ENCODE measurements at regions not wholly inside any gene's neighbourhood (a gene's known extent, or its start where the extent isn't known, plus 50 kb on each side); places are given as distances from the start of the nearest gene placed in this dataset.
A peak's percentile ranks its signal among the peaks of the same experiment; 100 is the strongest.

DNA sequence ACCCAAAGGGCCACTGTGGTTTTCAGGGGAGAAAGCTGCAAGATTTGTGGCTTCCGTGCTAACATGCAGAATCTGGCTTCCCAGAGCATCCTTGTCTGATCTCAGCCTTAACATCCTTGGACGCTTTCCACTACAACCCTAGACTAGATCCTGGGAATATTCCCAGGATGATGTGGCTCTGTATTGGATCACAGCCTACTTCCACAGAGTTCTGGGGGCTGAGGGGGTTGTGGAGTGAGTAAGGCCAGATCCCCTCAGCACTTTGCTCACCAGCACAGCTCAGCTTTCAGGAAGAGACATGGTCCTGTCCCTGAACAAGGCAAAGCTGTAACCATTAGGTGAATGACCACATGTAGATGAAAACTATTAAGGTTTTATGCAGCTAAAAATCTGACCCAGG is 241.3 kb upstream of the MYO3A start:
- no peaks in the 10 kb centered on the region for H3K36me3 ChIP-seq
- H3K27me3 ChIP-seq = no peaks in the 10 kb centered on the region
- H3K27ac ChIP-seq = no peak overlapping the region
- H3K4me3 ChIP-seq = no peak overlapping the region
- DNase-seq (no peak), ATAC-seq (no peak)
- intact Hi-C loops (cut with DNase I) = no loop called here
- H3K4me1 ChIP-seq = no peaks in the 10 kb centered on the region
- H3K9me3 ChIP-seq = no peaks in the 10 kb centered on the region
- TF ChIP-seq, protein P1, sequence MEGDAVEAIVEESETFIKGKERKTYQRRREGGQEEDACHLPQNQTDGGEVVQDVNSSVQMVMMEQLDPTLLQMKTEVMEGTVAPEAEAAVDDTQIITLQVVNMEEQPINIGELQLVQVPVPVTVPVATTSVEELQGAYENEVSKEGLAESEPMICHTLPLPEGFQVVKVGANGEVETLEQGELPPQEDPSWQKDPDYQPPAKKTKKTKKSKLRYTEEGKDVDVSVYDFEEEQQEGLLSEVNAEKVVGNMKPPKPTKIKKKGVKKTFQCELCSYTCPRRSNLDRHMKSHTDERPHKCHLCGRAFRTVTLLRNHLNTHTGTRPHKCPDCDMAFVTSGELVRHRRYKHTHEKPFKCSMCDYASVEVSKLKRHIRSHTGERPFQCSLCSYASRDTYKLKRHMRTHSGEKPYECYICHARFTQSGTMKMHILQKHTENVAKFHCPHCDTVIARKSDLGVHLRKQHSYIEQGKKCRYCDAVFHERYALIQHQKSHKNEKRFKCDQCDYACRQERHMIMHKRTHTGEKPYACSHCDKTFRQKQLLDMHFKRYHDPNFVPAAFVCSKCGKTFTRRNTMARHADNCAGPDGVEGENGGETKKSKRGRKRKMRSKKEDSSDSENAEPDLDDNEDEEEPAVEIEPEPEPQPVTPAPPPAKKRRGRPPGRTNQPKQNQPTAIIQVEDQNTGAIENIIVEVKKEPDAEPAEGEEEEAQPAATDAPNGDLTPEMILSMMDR (IDR thresholded peaks at IDR 0.05) = no peak

DNA sequence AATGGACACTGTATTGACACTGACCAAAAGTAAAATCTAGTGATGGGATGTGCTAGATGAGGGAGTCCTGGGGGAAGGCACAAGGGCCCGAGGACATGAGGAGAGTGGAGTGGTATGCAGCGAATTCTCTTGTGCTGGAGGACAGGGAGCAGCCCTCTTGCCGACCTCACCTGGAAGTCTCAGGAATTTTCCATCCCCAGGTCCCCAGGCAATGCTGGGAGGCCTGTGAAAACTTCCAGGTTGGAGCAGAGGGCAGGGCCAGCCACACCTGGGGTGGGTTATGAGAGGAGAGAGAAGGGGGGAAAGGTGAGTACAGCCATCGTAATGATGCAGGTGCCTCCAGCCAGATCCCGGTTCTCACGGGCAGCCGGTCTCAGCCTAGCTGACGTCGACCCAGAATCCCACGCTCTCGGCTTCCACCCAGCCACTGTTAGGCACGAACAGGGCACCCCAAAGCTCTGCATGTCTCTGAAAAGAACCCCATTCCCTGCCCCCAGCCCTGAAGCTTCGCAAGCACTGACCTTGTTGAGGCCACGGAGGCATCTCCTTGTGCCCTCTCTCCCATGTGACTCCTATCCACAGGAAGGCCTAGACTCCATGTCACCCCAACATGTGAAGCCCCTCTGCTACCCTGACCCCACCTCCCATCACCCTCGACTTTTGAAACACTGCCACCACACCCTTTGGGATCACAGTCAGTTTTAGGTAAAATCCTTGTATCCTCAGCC is 239.7 kb upstream of the MYO3A start:
- H3K27ac ChIP-seq = no peak overlapping the region
- H3K4me3 ChIP-seq = no peak overlapping the region
- TF ChIP-seq, protein P1 (IDR thresholded peaks at IDR 0.05) = no peak
- intact Hi-C loops (cut with DNase I) = no loop called here
- H3K4me1 ChIP-seq = no peaks in the 10 kb centered on the region
- DNase-seq (peak in 1 of 4 donors; percentile 41), ATAC-seq (no peak)
- H3K36me3 ChIP-seq = no peaks in the 10 kb centered on the region
- no peaks in the 10 kb centered on the region for H3K27me3 ChIP-seq
- no peaks in the 10 kb centered on the region for H3K9me3 ChIP-seq

DNA sequence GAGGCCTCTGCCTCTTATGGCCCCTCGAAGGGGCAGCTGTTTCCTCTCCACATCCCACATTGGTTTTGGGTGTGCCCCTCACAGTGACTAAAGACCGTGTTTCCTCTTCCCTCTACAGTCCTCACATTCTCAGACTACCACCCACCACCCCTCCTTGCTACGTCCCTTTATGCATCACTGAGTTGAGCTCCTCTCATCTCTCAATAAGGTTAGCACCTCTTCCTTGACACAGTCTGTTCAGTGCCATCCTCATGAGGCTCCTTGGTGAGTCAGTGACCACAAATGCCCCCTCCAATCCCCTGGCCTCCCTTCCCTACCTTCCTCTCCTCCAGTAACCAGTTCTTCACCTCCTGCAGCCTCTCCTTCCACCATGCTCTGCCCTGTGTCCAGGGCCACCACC is 239.1 kb upstream of the MYO3A start:
- no peak for ATAC-seq
- H3K27ac ChIP-seq = no peak overlapping the region
- H3K9me3 ChIP-seq = no peaks in the 10 kb centered on the region
- no peak for DNase-seq
- TF ChIP-seq, protein P1 (IDR thresholded peaks at IDR 0.05) = no peak
- H3K4me3 ChIP-seq = no peak overlapping the region
- intact Hi-C loops (cut with DNase I) = no loop called here
- H3K36me3 ChIP-seq = no peaks in the 10 kb centered on the region
- no peaks in the 10 kb centered on the region for H3K27me3 ChIP-seq
- no peaks in the 10 kb centered on the region for H3K4me1 ChIP-seq

DNA sequence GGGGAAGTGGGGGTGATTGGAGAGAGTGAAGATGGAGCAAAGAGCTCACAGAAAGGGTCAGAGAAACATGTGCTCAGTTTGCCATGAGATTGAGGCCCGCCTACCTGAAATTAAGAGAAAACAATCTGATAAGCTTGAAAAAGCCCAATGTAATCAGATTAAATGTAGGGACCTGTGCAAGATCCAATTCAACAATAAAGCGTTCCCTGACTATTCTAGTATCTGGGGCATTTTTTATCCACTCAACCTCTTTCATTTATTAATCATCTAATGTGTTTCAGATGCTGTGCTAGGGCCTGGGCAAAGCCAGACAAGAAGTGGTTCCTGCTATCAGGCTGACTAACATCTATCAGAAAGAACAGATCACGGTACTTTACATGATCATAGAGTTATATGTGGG is 238.4 kb upstream of the MYO3A start:
- no peak for ATAC-seq

DNA sequence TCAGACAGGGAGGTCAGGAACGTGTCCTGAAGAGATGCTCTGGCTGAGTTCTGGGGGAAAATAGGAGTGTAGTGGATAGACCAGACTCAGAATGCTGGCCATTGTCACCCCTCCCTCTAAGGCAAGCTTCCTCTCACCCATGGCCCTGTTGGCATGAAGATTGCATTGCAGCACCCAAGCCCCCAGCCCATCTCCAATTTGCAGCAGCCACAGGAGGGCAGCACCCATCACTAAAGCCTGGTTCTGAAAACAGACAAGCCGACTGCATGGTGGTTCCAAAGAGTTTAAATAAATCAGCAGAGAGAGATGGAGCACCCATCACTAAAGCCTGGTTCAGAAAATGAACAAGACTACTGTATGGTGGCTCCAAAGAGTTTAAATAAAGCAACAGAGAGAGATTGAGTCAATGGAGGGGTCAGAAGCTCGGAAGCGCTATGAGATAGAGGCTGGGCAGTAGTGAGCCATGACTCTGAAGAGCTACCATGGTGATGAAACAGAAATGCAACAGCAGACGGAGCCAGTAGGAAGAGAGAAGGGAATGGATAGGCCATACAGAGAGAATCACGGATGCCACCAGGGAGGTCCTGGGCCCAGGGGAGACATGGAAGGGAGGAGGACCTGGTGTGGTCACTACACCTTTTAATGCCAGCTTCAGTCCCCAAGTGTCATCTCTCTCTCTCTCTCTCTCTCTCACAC is 237.9 kb upstream of the MYO3A start:
- TF ChIP-seq, protein P1 (IDR thresholded peaks at IDR 0.05) = no peak
- intact Hi-C loops (cut with DNase I) = no loop called here
- no peaks in the 10 kb centered on the region for H3K27me3 ChIP-seq
- H3K4me1 ChIP-seq = no peaks in the 10 kb centered on the region
- H3K27ac ChIP-seq = no peak overlapping the region
- H3K36me3 ChIP-seq = no peaks in the 10 kb centered on the region
- no peak for ATAC-seq
- DNase-seq = no peak
- no peaks in the 10 kb centered on the region for H3K9me3 ChIP-seq
- no peak overlapping the region for H3K4me3 ChIP-seq

More for the DNA sequence above, 238.4 kb upstream of the MYO3A start:
- H3K36me3 ChIP-seq = no peaks in the 10 kb centered on the region
- intact Hi-C loops (cut with DNase I) = no loop called here
- no peak overlapping the region for H3K4me3 ChIP-seq
- no peak for DNase-seq
- no peaks in the 10 kb centered on the region for H3K27me3 ChIP-seq
- TF ChIP-seq, protein P1 (IDR thresholded peaks at IDR 0.05) = no peak
- H3K4me1 ChIP-seq = no peaks in the 10 kb centered on the region
- H3K9me3 ChIP-seq = no peaks in the 10 kb centered on the region
- no peak overlapping the region for H3K27ac ChIP-seq
